ENCODE measurements at regions not wholly inside any gene's neighbourhood (a gene's known extent, or its start where the extent isn't known, plus 50 kb on each side); places are given as distances from the start of the nearest gene placed in this dataset.

DNA sequence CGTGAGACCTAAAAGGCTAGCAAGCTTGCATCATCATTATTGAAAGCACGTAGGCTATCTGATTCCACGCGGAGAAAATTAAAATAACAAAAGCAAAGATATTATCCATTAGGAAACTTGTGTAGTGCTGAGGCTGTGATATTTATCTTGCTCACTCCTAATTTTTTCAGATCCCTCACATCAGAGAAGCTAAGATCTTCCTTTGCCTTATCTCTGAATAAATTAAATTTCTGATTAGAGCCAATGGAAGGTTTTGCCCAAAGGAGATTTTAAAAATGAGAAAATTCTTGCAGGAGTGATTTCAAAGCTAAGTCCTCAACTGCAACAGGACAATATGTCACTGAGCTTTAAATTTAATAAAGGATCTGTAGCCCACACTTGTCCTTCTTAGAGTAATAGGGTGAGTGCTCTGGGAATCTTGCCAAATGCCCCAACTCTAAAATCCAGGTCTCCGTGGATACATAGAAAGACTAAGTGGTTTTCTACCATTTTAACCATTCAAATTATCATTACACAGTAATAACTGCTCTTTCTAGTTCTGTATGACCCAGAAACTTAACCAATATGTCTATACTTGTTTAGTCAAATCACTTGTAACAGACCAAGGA is 295.0 kb downstream of the CAAP1 start:
- TF ChIP-seq, protein P1, sequence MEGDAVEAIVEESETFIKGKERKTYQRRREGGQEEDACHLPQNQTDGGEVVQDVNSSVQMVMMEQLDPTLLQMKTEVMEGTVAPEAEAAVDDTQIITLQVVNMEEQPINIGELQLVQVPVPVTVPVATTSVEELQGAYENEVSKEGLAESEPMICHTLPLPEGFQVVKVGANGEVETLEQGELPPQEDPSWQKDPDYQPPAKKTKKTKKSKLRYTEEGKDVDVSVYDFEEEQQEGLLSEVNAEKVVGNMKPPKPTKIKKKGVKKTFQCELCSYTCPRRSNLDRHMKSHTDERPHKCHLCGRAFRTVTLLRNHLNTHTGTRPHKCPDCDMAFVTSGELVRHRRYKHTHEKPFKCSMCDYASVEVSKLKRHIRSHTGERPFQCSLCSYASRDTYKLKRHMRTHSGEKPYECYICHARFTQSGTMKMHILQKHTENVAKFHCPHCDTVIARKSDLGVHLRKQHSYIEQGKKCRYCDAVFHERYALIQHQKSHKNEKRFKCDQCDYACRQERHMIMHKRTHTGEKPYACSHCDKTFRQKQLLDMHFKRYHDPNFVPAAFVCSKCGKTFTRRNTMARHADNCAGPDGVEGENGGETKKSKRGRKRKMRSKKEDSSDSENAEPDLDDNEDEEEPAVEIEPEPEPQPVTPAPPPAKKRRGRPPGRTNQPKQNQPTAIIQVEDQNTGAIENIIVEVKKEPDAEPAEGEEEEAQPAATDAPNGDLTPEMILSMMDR (IDR thresholded peaks at IDR 0.05) = no peak
- no peak overlapping the region for H3K4me3 Mint-ChIP-seq (ENCODE audit: unreplicated experiment)
- H3K27ac Mint-ChIP-seq (ENCODE audit: unreplicated experiment) = no peak overlapping the region
- no peaks in the 10 kb centered on the region for H3K36me3 Mint-ChIP-seq (ENCODE audit: unreplicated experiment)
- peaks cover 4% of the 10 kb centered on the region for H3K9me3 Mint-ChIP-seq (ENCODE audit: unreplicated experiment)
- DNase-seq (ENCODE audit: extremely low spot score, unreplicated experiment) = no peak
- H3K4me1 Mint-ChIP-seq (ENCODE audit: unreplicated experiment) = no peaks in the 10 kb centered on the region
- H3K27me3 Mint-ChIP-seq (ENCODE audit: unreplicated experiment) = peaks cover 4% of the 10 kb centered on the region

DNA sequence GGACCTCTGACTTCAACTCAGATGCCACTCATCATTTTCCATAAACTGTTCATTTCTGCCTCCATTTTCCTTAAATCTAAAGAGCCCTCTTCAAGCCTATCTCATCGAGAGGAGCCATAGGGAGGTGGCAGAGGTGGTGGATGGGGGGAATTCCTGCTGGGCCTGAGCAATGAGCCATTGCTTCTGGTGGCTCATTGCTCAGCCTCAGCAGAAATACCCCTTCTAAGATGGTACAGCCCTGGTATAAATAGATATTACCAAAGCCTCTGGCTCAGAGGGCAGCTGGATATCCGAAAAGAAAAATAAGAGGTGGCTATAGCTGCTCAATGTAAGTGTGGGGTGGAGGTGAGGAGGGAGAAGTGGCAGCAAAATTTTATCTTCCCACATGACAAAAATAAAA is 313.5 kb downstream of the CAAP1 start:
- TF ChIP-seq, protein P1 (IDR thresholded peaks at IDR 0.05) = no peak
- no peaks in the 10 kb centered on the region for H3K9me3 Mint-ChIP-seq (ENCODE audit: unreplicated experiment)
- no peak for DNase-seq (ENCODE audit: extremely low spot score, unreplicated experiment)
- no peaks in the 10 kb centered on the region for H3K4me1 Mint-ChIP-seq (ENCODE audit: unreplicated experiment)
- H3K36me3 Mint-ChIP-seq (ENCODE audit: unreplicated experiment) = no peaks in the 10 kb centered on the region
- no peak overlapping the region for H3K27ac Mint-ChIP-seq (ENCODE audit: unreplicated experiment)
- no peak overlapping the region for H3K4me3 Mint-ChIP-seq (ENCODE audit: unreplicated experiment)
- peaks cover 12% of the 10 kb centered on the region for H3K27me3 Mint-ChIP-seq (ENCODE audit: unreplicated experiment)

DNA sequence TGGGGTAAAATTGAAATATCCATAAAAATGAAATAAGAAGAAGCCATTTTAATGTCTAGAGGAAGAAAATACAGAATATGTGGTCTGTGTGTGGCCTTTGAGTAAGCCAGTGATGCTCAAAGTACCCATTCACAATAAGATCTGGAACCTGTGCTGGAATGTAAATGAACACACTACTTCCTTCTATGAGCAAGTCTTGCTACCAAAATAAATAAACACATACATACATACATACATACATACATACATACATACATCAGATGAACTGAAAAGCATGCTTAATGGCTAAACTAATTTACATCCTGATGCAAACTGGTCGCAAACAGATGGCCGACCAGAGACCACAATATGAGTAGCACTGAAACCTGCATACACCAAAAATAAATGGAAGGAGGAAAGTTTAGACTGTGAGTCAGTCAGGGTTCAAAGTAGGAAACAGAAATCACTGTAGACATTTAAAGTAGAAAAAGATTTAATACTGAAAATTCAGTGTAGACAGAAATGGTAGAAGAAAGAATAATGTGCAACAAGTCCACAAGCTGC is 317.6 kb downstream of the CAAP1 start:
- no peak for DNase-seq (ENCODE audit: extremely low spot score, unreplicated experiment)
- TF ChIP-seq, protein P1 (IDR thresholded peaks at IDR 0.05) = no peak
- Mint-ChIP-seq H3K36me3 (ENCODE audit: unreplicated experiment) (no peaks in the 10 kb centered on the region), H3K4me3 (ENCODE audit: unreplicated experiment) (no peak overlapping the region), H3K4me1 (ENCODE audit: unreplicated experiment) (no peaks in the 10 kb centered on the region), H3K27ac (ENCODE audit: unreplicated experiment) (no peak overlapping the region), H3K27me3 (ENCODE audit: unreplicated experiment) (no peaks in the 10 kb centered on the region), H3K9me3 (ENCODE audit: unreplicated experiment) (no peaks in the 10 kb centered on the region)

DNA sequence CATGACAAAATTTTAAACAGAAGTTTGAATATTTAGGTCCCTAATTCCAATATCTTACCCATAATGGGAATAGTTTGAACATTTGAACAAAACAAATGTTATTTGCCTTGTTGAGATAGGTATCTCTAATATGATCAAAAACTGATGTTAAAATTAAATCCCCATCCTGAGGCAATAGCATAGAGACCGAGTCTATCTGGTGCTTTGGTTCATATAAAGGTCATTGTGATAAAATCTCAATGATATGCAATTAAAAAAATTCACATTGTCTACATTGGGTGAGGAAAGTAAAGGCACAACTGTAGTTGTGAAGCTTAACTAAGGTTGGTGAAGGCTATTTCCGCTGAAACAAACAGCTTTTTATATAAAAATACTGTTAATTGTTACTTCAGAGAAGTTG is 318.3 kb downstream of the CAAP1 start:
- DNase-seq (ENCODE audit: extremely low spot score, unreplicated experiment) = no peak
- Mint-ChIP-seq H3K4me1 (ENCODE audit: unreplicated experiment) (no peaks in the 10 kb centered on the region), H3K9me3 (ENCODE audit: unreplicated experiment) (no peaks in the 10 kb centered on the region), H3K27ac (ENCODE audit: unreplicated experiment) (no peak overlapping the region), H3K4me3 (ENCODE audit: unreplicated experiment) (no peak overlapping the region), H3K27me3 (ENCODE audit: unreplicated experiment) (no peaks in the 10 kb centered on the region), H3K36me3 (ENCODE audit: unreplicated experiment) (no peaks in the 10 kb centered on the region)
- TF ChIP-seq, protein P1 (IDR thresholded peaks at IDR 0.05) = no peak

DNA sequence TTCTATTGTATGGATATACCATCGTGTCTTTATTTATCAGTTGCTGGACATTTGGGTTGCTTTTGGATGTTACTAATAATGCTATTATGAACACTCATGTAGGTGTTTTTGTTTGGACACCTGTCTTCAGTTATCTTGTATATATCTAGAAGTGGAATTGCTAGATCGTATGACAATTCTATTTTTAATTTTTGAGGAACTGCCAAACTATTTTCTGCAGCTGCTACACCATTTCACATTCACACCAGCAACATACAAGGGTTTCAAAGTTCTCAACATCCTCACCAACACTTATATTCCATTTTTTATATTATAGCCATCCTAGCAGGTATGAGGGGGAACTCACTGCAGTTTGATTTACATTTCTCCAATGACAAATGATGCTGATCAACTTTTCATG is 324.6 kb downstream of the CAAP1 start:
- H3K27me3 Mint-ChIP-seq (ENCODE audit: unreplicated experiment) = peaks cover 12% of the 10 kb centered on the region
- DNase-seq (ENCODE audit: extremely low spot score, unreplicated experiment) = no peak
- H3K4me1 Mint-ChIP-seq (ENCODE audit: unreplicated experiment) = no peaks in the 10 kb centered on the region
- no peaks in the 10 kb centered on the region for H3K9me3 Mint-ChIP-seq (ENCODE audit: unreplicated experiment)
- H3K4me3 Mint-ChIP-seq (ENCODE audit: unreplicated experiment) = no peak overlapping the region
- TF ChIP-seq, protein P1 (IDR thresholded peaks at IDR 0.05) = no peak
- H3K27ac Mint-ChIP-seq (ENCODE audit: unreplicated experiment) = no peak overlapping the region
- no peaks in the 10 kb centered on the region for H3K36me3 Mint-ChIP-seq (ENCODE audit: unreplicated experiment)

Measured in osteocyte (in vitro differentiated cells).